ENCODE measurements at regions not wholly inside any gene's neighbourhood (a gene's known extent, or its start where the extent isn't known, plus 50 kb on each side); places are given as distances from the start of the nearest gene placed in this dataset.

DNA sequence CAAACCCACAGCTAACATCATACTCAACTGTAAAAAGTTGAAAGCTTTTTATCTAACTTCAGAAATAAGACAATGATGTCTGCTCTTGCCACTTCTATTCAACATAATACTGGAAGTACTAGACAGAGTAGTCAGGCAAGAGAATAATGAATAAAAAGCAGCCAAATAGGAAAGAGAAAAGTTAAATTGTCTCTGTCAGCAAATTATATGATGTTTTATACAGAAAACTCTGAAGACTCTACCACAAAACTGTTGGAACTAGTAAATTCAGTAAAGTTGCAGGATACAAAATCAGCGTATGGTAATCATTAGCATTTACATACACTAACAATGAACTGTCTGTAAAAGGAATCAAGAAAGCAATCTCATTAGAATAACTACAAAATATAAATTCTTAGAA lies 752.9 kb upstream of the CT83 start:
- DNase-seq, result no peak

DNA sequence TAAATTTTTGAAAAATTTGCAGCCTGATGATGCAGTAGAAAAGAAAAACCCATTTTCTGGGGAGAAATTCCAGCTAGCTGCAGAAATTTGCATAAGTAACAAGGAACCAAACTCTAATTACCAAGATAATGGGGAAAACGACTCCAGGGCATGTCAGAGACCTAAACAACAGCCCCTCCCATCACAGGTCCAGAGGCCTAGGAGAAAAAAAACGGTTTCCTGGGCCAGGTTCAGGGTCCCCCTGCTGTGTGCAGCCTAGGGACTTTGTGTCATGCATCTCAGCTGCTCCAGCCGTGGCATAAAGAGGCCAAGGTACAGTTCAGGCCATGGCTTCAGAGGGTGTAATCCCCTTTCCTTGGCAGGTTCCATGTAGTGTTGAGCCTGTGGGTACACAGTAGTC lies 733.7 kb upstream of the CT83 start:
- DNase-seq, result no peak

DNA sequence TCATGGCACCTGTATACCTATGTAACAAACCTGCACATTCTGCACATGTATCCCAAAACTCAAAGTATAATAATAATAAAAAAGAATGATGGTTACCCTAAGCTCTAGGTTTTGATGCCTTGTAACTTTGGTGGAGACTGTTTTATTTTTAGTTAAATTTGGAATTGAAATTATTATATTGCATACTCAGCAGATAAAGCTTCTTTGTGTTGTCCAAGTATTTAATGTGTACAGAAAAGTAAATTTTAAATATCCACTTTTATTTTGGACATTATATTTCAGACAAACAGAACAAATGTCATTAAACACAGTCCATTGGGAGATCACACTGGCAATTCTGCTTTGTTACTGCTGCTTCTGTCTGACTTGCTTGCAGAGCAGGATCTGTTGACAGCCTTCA lies 684.5 kb upstream of the CT83 start:
- no peak for DNase-seq

DNA sequence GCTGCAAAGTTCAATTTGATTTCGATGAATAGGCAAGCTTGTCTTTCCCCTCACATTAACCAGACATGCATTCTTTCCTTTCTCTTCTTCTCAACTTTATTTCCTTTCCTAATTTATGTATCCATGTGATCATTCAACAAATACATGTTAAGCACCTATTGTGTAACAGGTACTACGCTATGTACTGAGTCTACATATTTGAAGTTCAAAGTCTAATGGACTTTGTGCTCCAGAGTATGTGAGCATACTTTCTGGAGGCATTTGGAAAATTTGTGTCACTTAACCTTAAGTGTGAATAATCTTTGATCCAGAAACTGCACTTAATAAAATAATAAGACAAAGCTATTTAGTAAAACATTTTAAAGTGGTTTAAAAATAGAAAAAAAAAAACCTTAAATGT lies 675.3 kb upstream of the CT83 start:
- no peak for DNase-seq

DNA sequence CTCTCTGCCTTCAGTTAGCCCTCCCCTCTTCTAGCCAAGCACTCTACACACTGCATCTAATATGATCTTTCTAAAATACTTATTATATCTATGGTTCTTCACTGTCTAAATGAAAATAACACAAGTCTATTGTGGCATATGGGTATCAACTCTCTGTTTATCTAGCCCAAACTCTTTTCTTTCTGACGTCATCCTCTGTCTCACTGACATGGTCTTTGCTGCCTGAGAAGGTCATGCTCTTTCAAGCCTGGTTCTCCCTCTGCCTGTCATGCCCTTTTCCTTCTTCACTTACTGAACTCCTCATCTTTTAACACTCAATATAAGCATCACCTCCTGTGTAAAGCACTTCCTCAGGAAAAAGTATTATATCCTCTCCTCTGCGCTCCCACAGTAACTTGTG lies 672.2 kb upstream of the CT83 start:
- DNase-seq, result no peak

DNA sequence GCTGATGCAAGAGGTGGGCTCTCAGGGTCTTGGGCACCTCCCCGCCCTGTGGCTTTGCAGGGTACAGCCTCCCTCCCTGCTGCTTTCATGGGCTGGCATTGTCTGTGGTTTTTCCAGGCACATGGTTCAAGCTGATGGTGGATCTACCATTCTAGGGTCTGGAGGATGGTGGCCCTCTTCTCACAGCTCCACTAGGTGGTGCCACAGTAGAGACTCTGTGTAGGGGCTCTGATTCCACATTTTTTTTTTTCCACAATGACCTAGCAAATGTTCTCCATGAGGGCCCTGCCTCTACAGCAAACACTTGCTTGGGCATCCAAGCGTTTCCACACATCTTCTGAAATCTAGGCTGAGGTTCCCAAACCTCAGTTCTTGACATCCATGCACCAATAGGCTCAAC lies 657.9 kb upstream of the CT83 start:
- no peak for DNase-seq

DNA sequence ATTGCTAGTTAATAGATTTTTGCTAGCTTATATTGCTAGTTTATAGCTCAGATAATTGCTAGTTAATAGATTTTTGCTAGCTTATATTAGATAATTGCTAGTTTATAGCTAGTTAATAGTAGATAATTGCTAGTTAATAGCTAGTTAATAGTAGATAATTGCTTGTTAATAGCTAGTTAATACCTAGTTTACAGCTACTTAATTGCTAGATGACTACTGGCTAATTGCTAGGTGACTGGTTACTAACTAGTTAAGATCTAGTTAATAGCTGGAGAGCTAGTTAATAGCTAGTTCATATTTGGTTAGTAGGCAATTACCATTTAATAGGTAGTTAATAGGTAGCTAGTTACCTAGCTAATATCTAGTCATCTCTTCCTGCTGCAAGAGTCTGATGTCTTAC lies 633.8 kb upstream of the CT83 start:
- no peak for DNase-seq

DNA sequence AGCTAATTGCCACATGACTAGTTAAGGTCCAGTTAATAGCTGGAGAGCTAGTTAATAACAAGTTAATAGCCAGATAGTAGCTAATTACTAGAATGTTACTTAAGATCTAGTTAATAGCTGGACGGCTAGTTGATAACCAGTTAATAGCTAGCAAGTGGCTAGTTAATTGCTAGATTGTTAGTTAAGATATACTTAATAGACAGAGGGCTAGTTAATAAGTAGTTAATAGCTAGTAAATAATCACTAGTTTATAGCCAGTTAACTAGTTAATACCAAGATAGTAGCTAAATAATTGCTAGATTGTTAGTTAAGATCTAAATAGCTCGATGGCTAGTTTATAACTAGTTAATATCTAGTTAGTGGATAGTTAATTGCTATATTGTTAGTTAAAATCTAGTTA lies 632.6 kb upstream of the CT83 start:
- DNase-seq, result no peak

DNA sequence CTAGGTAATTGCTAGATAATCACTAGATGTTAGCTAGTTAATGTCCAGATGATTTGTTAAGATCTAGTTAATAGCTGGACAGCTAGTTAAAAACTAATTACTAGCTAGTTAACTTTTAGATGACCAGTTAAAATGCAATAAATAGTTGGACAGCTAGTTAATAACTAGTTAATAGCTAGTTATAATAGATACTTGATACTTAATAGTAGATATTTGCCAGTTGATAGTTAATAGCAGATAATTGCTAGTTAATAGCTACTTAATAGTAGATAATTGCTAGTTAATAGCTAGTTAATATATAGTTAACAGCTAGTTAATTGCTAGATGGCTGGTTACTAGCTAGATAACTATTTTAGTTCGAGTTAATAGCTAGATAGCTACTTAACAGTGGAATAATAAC lies 631.4 kb upstream of the CT83 start:
- no peak for DNase-seq

DNA sequence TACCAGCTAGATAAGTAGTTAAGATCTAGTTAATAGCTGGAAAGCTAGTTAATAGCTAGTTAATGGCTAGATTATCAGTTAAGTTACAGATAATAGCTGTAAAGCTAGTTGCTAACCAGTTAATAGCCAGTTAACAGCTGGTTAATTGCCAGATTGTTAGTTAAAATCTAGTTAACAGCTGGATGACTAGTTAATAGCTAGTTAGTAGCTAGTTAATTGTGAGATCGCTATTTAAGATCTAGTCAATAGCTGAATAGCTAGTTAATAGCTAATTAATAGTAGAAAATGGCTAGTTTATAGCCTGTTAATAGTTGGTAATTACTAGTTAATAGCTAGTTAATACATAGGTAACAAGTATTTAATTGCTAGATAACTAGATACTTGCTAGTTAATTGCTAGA lies 630.5 kb upstream of the CT83 start:
- DNase-seq, result no peak

DNA sequence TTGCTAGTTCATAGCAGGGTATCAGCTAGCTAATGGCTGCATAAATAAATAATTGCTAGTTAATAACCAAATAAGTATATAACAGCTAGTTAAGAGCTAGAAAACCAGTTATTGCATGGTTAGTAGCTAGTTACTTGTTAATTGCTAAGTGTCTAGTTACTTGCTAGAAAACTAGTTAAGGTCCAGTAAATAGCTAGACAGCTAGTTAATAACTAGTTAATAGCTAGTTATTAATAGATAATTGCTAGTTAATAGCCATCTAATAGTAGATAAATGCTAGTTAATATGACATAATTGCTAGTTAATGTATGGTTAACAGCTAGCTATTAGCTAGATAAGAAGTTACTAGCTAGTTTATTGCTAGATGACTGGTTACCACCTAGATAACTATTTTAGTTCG lies 629.9 kb upstream of the CT83 start:
- DNase-seq, result no peak

DNA sequence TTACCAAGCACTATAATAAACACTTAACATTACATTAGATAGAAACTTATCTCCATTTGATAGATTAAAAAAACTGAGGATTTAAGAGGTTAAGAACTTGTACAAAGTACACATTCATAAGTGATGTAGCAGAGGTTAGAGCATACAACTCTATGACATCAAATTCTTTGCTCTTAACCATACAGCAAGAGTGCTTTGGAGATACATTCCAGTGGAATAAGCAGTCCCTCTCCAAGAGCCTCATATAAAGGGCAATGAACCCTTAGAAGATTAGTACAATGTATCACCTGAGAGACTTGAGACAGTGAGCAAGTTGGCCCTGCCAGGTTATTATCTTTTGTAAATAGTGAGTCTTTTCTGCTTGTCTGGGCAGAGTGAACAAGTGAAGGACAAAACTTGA lies 600.4 kb upstream of the CT83 start:
- no peak for DNase-seq

DNA sequence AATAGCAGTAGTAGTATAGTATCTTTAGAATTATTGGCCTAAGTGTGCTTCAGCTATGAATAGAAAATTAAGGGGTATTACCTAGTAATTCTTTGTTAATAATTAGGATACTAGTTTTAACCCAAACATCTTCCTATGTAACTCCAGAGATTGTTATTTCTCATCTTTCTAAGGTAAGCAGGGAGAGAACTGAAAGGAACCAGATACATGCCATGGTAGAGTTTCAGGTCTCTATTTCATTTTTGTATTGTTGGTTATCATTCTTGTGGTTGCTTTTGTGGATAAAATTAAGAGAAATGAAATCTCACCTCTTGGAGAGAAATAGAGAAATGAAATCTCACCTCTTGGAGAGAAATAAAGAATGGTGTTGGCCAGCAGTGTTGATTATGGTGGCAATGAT lies 597.1 kb upstream of the CT83 start:
- no peak for DNase-seq

DNA sequence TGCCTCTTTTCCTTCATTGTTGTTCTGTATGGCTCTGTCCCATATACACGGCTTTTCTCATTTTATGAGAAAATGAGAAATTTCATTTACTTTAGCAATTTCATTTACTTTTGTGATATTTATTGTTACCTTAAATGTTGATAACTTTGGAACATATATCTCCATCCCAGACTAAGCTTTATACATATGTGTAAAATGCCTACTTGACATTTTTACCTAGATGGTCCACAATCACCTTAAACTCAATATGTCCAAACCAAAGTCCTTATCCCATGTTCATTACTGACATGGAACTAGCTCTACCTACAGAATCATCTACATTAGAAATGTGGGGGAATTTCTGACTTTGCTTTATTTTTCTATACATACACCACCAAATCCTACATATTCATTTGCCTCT lies 590.5 kb upstream of the CT83 start:
- DNase-seq, result no peak

DNA sequence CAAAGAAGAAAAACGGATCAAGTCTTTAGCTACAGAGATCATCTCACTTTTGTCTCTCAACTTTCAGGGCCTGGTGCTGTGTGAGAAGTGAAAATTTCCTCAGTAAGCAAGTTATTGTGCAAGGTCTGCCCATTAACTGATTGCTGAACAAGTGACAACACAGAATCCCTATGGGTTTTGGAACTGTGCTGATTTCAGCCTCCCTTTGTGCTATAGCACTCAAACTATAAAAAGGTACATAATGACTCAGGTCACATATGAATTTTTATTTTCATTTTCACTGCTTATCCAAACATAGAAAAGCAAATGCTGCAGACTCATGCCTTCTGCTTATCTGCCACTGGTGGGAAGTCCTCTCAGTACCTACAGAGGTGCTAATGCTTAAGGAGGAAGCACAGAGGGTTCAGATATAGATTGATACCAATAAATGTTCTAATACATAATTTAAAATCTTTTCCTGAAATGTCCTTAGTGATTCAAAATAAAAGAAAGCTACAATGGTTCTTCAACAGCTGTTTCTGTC lies 576.2 kb upstream of the CT83 start:
- peak; percentile 0 for DNase-seq

DNA sequence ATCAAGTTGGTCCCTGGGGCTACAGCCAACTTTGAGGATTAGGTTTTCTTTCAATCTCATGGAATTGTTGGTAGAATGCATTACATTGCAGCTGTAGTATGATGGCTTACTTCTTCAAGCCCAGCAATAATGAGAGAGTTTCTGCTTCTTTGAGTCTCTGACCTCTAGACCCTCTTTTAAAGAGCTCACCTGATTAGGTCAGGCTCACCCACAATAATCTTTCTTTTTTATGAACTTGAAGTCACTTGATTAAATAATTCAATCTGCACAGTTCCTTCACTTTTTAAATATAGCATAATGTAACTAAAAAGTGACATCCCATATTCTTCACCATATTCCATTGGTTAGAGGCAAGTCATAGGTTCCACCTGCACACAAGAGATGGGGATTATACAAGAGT lies 547.5 kb upstream of the CT83 start:
- DNase-seq, result no peak

DNA sequence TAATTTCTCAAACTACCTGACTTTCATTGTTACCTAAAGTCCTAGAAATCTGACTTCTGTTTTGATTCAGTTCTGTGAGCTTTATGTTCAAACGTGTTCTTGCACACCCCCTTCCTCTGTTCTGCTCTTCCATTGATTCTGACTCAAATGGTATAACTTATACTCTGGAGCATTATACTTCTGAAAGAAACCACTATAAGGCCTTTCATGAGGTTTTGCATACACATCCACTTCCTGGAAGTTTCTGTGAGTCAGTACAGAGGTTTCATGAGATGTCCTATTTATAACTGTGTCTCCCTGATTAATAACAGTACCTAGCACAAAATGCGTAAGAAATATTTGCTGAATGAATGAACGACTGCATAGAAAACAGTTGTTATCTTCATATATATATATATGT lies 540.2 kb upstream of the CT83 start:
- DNase-seq, result no peak

DNA sequence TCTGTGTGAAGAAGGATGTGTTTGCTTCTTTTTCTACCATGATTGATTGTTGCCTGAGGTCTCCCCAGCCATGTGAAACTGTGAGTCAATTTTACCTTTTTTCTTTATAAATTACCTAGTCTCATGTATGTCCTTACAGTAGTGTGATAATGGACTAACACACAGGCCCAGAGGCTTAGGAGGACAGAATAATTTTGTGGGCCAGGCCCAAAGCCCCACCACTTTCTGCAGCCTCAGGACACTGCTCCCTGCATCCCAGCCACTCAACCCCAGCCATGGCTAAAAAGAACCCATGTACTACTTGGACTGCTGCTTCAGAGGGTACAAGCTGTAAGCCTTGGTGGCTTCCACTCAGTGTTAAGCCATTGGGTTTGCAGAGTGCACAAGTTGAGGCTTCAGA lies 512.7 kb upstream of the CT83 start:
- DNase-seq, result no peak

DNA sequence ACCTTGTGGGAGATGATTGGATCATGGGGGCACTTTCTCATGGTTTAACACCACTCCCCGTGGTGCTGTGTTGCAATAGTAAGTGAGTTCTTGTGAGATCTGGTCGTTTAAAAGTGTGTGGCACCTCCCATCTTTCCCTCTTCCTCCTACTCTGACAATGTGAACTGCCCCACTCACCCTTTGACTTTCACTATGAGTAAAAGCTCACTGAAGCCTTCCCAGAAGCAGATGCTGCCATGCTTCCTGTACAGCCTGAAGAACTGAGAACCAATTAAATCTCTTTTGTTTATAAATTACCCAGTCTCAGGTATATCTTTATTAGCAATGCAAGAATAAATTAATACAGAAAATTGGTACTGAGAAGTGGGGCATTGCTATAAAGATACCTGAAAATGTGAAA lies 509.6 kb upstream of the CT83 start:
- no peak for DNase-seq

DNA sequence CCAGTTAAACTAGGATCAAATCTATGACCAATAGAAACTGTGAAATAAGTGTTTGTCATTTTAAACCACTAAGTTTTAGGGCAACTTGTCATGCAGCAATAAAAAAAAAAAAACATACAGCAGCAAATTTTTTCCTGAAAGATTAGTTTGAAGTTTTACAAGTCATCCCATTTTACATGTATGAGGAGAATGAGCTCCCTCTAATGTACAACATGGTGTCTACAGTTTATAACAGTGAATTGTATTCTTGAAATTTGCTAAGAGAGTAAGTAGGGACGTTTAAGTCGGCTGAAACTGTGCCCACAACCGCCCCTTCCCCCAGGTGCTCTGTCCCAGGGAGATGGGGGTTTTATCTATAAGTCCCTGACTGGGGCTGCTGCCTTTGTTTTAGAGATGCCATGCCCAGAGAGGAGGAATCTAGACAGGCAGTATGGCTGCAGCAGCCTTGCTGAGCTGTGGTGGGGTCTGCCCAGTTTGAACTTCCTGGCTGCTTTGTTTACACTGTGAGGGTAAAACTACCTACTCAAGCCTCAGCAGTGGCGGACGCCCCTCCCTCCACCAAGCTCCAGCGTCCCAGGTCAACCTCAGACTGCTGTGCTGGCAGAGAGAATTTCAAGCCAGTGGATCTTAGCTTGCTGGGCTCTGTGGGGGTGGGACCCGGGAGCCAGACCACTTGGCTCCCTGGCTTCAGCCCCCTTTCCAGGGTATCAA lies 499.3 kb upstream of the CT83 start:
- no peak for DNase-seq

DNA sequence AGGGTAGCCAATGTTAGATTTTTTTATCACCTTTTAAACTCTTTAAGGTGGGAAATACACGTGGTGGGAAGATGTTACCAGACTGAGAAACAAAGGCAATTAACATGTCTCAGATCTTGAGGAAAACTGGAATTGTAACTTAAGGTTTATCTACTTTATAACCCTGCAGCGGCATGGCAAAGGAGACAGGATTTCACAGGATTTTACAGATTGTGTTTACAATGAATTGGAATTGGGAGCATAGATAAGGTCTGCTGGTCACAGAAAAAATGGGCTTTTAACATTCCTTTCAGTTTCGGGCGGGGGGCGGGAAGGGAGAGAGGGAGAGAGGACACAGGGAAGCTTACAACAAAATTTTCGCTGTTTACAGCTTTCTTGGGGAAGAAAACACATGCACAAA lies 467.5 kb upstream of the CT83 start:
- DNase-seq, result no peak

DNA sequence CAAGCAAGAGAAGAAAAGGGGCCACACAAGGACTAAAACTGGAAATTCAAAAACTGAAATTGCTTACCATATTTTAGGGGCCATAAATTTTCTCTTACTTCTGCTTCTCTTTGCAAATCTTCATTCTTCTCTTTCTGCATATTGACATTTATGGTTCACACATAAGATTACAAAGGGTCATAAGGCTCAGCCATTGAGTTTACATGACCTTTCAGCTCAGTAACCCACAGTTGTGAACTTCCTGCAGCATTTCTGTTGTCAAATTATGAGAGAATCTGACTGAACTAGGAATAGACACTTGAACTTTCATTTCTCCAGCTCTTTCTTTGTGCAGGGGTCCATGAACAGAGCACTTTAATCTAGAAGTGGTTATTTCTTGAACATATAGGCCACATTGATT lies 434.8 kb upstream of the CT83 start:
- DNase-seq, result no peak

DNA sequence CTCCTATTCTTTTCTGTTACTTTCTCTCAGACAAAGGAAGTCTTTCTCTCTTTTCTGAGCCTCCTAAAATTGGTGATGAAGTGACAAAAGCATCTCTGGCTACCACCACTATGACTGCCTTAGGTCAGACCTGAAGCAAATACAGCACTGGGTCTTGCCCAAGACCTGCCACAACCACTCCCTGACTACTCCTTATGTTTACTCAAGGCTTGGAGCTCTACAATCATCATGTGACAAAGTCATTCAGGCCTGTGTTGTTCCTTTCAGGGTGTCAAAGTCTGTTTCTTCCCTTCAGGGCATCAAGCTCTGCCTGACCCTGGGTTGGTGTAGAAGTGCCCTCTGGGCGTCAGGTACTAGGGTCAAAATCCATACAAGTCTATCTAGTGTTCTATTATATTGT lies 419.2 kb upstream of the CT83 start:
- DNase-seq, result no peak

DNA sequence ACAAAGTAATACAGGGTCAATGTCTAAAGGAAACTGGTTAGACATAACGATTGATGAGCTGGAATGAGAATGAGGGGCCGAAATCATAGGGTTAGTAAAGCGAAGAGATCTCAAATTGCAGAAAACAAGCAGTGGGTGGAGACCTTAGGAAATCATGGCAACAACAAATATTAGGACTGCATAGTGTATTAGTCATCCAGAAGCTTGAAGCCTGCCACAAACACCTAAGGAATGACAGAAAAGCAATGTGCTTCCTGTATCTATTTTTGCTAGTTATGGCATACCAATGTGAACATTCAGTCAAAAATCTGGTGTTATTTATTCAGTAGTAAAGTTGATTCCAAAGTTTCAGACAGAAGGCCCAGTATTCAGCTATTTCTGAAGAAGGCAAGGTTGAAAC lies 410.9 kb upstream of the CT83 start:
- DNase-seq, result no peak

DNA sequence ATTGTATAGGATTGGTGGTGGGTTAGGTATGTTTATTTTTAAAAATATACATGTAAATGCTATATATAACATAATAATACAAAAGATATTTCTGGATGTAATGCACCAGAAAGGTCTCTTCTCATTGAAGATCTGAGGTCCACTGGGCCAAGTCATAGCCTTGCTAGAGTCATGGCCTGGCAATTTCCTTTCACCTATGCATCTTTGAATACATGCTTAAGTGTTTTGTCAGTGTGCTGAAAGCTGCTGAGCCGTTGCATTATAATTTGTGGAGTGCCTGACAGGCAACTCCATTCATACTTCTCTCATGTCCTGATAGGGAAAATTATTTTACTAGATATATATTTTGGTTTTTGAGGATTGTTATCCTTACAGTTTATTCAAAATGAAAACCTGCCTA lies 410.2 kb upstream of the CT83 start:
- no peak for DNase-seq

DNA sequence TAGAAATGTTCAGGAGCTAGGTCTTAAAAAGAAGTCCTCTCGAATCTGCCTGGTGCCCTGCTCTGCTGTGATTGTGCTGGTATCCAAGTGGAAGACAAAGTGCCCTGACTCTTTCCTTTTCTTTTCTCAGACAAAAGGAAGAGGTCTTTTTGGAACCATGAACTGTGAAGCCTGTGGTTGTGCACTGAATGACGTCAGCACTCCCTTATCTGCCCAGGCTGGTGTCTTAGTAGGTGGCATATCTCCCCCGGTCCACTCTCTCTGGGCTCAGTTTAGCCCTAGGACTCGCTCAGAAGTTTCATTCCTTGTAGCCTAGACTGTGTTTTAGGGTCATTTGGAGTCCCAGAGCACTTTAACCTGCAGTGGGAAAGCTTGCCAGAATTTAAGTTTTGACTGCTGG lies 400.3 kb upstream of the CT83 start:
- DNase-seq, result no peak
